DND-41 (cell line): ENCODE measurements at regions not wholly inside any gene's neighbourhood (a gene's known extent, or its start where the extent isn't known, plus 50 kb on each side); places are given as distances from the start of the nearest gene placed in this dataset.

Experiments used
- ATAC-seq: fragments of 200-7000 bp; cut with Tn5 transposase; 3 replicates; pipeline ENCODE4 v1.9.1; 2021; ENCODE audit warnings: low read depth; ENCODE audit not compliant: insufficient read depth
- DNase-seq: peaks from one replicate; pipeline ENCODE4 v3.0.0-alpha.2; 2020
- H2AFZ ChIP-seq: 2 replicates; pipeline ENCODE4 v1.6.0; 2012; ENCODE audit warnings: low read depth, low read length
- H3K27ac ChIP-seq: 2 replicates; pipeline ENCODE4 v1.5.1; 2012; ENCODE audit warnings: low read length, inconsistent platforms
- H3K27me3 ChIP-seq: fragments of 200-600 bp; sonication (generic); 2 replicates; pipeline ENCODE4 v1.6.0; 2012; ENCODE audit warnings: low read length, mild to moderate bottlenecking, inconsistent platforms; ENCODE audit not compliant: insufficient read depth, poor library complexity
- H3K36me3 ChIP-seq: 2 replicates; pipeline ENCODE4 v1.5.1; 2012; ENCODE audit warnings: low read length, inconsistent platforms; ENCODE audit not compliant: insufficient read depth
- H3K4me1 ChIP-seq: 2 replicates; pipeline ENCODE4 v1.5.1; 2012; ENCODE audit warnings: mild to moderate bottlenecking, low read length; ENCODE audit not compliant: insufficient read depth
- H3K4me2 ChIP-seq: 2 replicates; pipeline ENCODE4 v1.6.0; 2012; ENCODE audit warnings: mild to moderate bottlenecking, moderate library complexity, low read length, inconsistent platforms; ENCODE audit not compliant: insufficient read depth
- H3K4me3 ChIP-seq, 2 experiments: fragments of 200-600 bp in 1 of 2; shearing (Covaris generic) in 1 of 2; 2 replicates each; pipeline ENCODE4 v1.5.1; 2012 to 2016; ENCODE audit warnings: inconsistent platforms in 2 of 2, low read length in 2 of 2, mild to moderate bottlenecking in 2 of 2, low read depth in 1 of 2, moderate library complexity in 1 of 2
- H3K79me2 ChIP-seq: 2 replicates; pipeline ENCODE4 v1.6.0; 2012; ENCODE audit warnings: low read length, inconsistent platforms; ENCODE audit not compliant: insufficient read depth
- H3K9ac ChIP-seq: 2 replicates; pipeline ENCODE4 v1.6.0; 2012; ENCODE audit warnings: low read depth, mild to moderate bottlenecking, inconsistent platforms, low read length, moderate library complexity
- H3K9me3 ChIP-seq: 2 replicates; pipeline ENCODE4 v1.5.1; 2012; ENCODE audit warnings: low read length, moderate library complexity, mild to moderate bottlenecking, inconsistent platforms; ENCODE audit not compliant: insufficient read depth, severe bottlenecking
- H4K20me1 ChIP-seq: 2 replicates; pipeline ENCODE4 v1.6.0; 2012; ENCODE audit warnings: low read length; ENCODE audit not compliant: insufficient read depth
- CTCF ChIP-seq: IDR thresholded peaks from 2 replicates; pipeline ENCODE4 v1.5.1; 2012; ENCODE audit warnings: borderline replicate concordance, low read length, moderate library complexity, mild to moderate bottlenecking; ENCODE audit not compliant: poor library complexity, severe bottlenecking; ENCODE audit errors: extremely low read depth
- EZH2 ChIP-seq: IDR thresholded peaks from 3 replicates; pipeline ENCODE4 v1.6.1; 2012; ENCODE audit warnings: borderline replicate concordance, low read depth, mild to moderate bottlenecking, moderate library complexity, low read length, inconsistent platforms; ENCODE audit not compliant: severe bottlenecking

- Histone ChIP-seq H3K4me3 (no peak overlapping the region), H3K4me2 (no peak overlapping the region), H2AFZ (no peak overlapping the region), H3K4me1 (no peaks in the 10 kb centered on the region), H3K36me3 (no peaks in the 10 kb centered on the region), H3K79me2 (no peaks in the 10 kb centered on the region), H3K9me3 (no peaks in the 10 kb centered on the region), H3K9ac (no peak overlapping the region), H4K20me1 (no peaks in the 10 kb centered on the region), H3K27me3 (peaks cover 3% of the 10 kb centered on the region), H3K27ac (no peak overlapping the region)
- no peak for ATAC-seq
- TF ChIP-seq CTCF (peak; percentile 21), EZH2 (no peak)
- no peak for DNase-seq
Observed at GRCh38 chr13:47459512-47459911, 541.6 kb downstream of the SUCLA2 start.

- Histone ChIP-seq H3K9ac (no peak overlapping the region), H3K4me2 (no peak overlapping the region), H3K4me3 (no peak overlapping the region), H3K9me3 (no peaks in the 10 kb centered on the region), H3K27ac (no peak overlapping the region), H2AFZ (no peak overlapping the region), H4K20me1 (no peaks in the 10 kb centered on the region), H3K79me2 (no peaks in the 10 kb centered on the region), H3K36me3 (no peaks in the 10 kb centered on the region), H3K4me1 (no peaks in the 10 kb centered on the region), H3K27me3 (peaks cover 3% of the 10 kb centered on the region)
- no peak for TF ChIP-seq CTCF
- TF ChIP-seq EZH2 = no peak
- ATAC-seq (no peak), DNase-seq (no peak)
Observed at GRCh38 chr13:47457626-47458025, 543.4 kb downstream of the SUCLA2 start.

- H3K4me3 ChIP-seq = no peak overlapping the region
- H3K27me3 ChIP-seq = peaks cover 3% of the 10 kb centered on the region
- H3K4me1 ChIP-seq = no peaks in the 10 kb centered on the region
- H3K36me3 ChIP-seq = no peaks in the 10 kb centered on the region
- ATAC-seq (no peak), DNase-seq (no peak)
- H3K9me3 ChIP-seq = no peaks in the 10 kb centered on the region
- no peak for TF ChIP-seq CTCF
- no peak for TF ChIP-seq EZH2
- no peaks in the 10 kb centered on the region for H3K79me2 ChIP-seq
- no peak overlapping the region for H2AFZ ChIP-seq
- no peaks in the 10 kb centered on the region for H4K20me1 ChIP-seq
- H3K9ac ChIP-seq = no peak overlapping the region
- no peak overlapping the region for H3K27ac ChIP-seq
- no peak overlapping the region for H3K4me2 ChIP-seq
Observed at GRCh38 chr13:47455626-47456025, 545.4 kb downstream of the SUCLA2 start.

GRCh38 chr13:47454986-47455385 lies 546.1 kb downstream of the SUCLA2 start:
- Histone ChIP-seq H3K27ac (no peak overlapping the region), H3K27me3 (peaks cover 3% of the 10 kb centered on the region), H3K4me2 (no peak overlapping the region), H3K36me3 (no peaks in the 10 kb centered on the region), H4K20me1 (no peaks in the 10 kb centered on the region), H3K9me3 (no peaks in the 10 kb centered on the region), H3K79me2 (no peaks in the 10 kb centered on the region), H2AFZ (no peak overlapping the region), H3K4me3 (no peak overlapping the region), H3K4me1 (no peaks in the 10 kb centered on the region), H3K9ac (no peak overlapping the region)
- ATAC-seq (no peak), DNase-seq (no peak)
- TF ChIP-seq CTCF (no peak), EZH2 (no peak)
